AG10803 (cell line): ENCODE measurements at regions not wholly inside any gene's neighbourhood (a gene's known extent, or its start where the extent isn't known, plus 50 kb on each side); places are given as distances from the start of the nearest gene placed in this dataset.

Experiments used
- DNase-seq: peaks from one replicate; pipeline ENCODE4 v3.0.0; 2010; ENCODE audit warnings: low read depth
- H3K4me3 ChIP-seq: 2 replicates; pipeline ENCODE4 v1.5.1; 2011; ENCODE audit warnings: mild to moderate bottlenecking, low read length, control low read depth
- TF ChIP-seq, protein P1 (sequence below): conservative IDR thresholded peaks from 2 replicates; pipeline ENCODE4 v1.5.1; 2011; ENCODE audit warnings: mild to moderate bottlenecking, low read length, control low read depth, inconsistent platforms

DNA sequence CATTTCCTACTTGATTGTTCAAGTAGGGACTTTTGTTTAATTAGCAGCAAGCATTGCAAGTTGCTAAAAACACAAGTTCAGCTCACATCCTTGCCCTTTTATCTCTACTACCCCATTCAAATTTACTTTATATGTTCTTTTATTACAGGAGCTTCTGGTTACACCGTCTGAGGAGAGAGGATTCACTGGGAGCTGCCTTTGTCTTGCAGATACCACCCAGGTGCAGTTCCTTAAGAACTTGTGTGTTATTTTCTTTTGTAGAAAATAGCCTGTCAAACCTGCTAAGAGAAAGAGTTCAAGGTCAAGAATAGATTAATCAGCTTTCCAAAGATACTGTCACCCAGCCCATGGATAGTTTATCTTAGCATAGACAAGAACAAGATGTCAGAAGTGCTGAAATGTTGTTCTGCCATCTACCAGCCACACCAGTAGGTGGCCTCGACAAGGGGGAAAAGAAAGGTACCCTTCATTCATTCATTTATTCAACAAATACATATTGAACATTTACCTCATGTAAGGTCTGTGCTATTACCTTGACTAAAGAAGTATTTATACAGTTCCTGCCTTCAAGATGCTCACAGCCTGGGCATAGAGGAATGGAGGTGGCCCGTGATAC is 750.3 kb downstream of the MAT2B start:
- DNase-seq, result no peak
- TF ChIP-seq, protein P1, sequence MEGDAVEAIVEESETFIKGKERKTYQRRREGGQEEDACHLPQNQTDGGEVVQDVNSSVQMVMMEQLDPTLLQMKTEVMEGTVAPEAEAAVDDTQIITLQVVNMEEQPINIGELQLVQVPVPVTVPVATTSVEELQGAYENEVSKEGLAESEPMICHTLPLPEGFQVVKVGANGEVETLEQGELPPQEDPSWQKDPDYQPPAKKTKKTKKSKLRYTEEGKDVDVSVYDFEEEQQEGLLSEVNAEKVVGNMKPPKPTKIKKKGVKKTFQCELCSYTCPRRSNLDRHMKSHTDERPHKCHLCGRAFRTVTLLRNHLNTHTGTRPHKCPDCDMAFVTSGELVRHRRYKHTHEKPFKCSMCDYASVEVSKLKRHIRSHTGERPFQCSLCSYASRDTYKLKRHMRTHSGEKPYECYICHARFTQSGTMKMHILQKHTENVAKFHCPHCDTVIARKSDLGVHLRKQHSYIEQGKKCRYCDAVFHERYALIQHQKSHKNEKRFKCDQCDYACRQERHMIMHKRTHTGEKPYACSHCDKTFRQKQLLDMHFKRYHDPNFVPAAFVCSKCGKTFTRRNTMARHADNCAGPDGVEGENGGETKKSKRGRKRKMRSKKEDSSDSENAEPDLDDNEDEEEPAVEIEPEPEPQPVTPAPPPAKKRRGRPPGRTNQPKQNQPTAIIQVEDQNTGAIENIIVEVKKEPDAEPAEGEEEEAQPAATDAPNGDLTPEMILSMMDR, result no peak
- no peak overlapping the region for H3K4me3 ChIP-seq

DNA sequence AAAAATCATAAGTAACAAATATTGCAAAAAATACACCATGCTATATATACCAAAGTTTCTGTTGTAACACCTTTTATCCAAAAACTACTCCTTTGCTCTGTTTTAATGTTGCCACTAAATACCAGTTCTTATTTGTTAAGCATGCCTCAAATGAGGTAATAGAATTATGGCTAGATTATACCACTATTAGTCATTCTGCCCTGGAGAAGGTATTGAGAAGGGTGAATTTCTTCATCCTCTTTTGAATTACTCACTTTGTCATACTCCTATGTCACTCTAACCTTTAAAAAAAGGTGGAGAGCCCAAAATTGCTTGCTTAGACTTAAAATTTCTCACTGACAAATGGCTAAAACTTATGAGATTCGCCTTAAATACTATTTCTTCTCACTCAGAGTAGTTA is 750.9 kb downstream of the MAT2B start:
- TF ChIP-seq, protein P1, result no peak
- DNase-seq, result no peak
- H3K4me3 ChIP-seq, result no peak overlapping the region

DNA sequence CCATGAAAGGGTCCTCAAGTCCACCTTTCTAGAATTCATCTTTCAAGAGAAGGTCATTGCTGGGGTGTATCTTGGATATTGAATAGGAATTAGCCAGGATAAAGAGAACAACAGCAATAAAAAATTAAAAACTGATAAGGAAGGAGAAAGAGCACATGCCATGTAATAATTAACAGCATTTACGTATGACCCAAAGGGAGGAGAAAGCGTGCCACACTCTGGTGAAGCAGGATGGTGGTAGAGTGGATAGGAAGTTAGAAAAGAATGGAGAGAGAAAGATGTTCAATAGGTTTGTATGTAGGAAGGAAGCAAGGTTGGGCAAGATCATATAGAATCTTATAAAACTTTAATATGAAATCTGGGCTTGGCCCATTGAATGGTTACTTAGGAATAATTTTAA is 751.5 kb downstream of the MAT2B start:
- TF ChIP-seq, protein P1, result no peak
- no peak for DNase-seq
- H3K4me3 ChIP-seq, result no peak overlapping the region

DNA sequence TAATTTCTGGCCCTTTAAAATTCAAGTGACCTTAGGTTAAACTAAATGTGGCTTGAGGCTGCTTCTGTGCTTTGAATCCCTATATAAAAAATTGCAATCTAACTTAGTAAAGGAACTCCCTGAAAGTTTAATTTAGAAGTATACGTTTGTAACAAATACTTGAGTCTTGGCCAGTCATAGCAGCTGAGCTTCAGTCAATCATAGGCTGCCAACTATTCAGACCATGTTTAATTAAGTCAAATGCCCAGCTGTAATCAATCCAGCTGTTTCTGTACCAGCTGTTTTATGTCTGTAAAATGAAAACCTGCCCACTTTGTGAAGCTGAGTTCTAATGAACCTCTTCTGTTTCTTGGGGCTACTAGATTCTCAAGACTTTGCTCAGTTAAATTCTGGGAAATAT is 760.1 kb downstream of the MAT2B start:
- DNase-seq, result no peak
- TF ChIP-seq, protein P1, result no peak

DNA sequence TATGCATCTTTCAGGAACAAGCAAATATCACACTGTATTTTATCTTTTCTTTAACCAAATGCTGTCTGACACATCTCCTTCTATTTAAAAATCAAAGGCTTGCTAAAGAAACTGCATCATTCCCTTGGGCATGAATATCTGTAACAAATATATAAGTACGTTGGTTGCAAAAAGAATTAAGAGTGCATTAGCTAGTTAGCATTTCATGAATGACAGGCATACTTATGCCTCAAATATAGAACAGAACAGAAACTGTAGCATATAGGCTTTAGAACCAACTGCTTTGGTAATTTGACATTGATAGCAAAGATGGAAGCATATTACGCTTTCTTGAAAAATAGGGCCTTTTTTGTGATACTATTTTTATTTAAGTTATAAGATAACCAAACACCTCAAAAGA is 761.2 kb downstream of the MAT2B start:
- DNase-seq, result no peak
- H3K4me3 ChIP-seq, result no peak overlapping the region
- TF ChIP-seq, protein P1, result no peak

More for the DNA sequence above, 760.1 kb downstream of the MAT2B start:
- no peak overlapping the region for H3K4me3 ChIP-seq

DNA sequence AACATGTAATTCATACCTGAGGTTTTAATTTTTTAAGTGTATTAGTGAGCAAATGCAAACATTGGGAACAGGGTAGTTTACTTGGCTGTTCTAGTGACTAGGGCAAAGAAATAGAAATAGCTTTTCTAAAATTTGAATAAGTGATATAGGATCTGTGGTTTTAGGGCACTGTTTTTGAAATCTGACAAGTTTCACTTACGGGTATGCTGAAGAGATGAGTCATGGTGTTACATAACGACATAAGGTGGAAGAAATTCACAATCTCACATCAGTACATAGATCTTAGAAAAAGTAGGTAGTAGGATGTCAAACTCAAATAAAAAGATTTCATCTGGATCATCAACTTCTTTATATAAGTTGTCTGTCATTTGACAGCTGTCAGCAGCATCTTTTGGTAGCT is 772.3 kb downstream of the MAT2B start:
- TF ChIP-seq, protein P1, result no peak
- H3K4me3 ChIP-seq, result no peak overlapping the region
- no peak for DNase-seq

DNA sequence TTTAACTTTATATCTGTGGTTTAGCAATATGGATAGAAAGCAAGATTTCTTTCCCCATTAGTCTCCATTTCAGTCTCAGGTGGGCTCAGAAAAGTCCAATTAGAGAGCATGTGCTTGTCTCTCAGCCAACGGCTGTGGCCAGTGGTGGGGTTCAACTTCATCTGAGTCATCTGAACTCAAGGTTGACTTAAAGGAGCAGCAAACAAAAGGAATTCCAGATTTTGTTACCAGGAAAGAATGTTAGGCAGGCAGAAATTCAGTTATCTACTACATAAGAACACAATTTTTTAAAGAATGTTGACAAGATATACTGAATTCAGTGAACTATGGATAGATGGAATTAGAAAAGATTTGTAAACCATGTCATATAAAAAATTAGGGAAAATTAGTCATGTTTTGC is 784.1 kb downstream of the MAT2B start:
- no peak for DNase-seq
- H3K4me3 ChIP-seq, result no peak overlapping the region
- TF ChIP-seq, protein P1, result no peak
